RKO (cell line): ENCODE measurements at regions not wholly inside any gene's neighbourhood (a gene's known extent, or its start where the extent isn't known, plus 50 kb on each side); places are given as distances from the start of the nearest gene placed in this dataset.
"Not testable (repeated sequence)": the region's sequence is repeated elsewhere in the genome, so short reads cannot be mapped to it uniquely, and the experiment has no call there.

ENCODE experiments used
- DNase-seq: peaks from one replicate; pipeline ENCODE4 v3.0.0-alpha.2; 2016; ENCODE audit warnings: low spot score

- DNase-seq = no peak
Measured at GRCh38 chr10:45564303-45564959, 108.1 kb downstream of the ZFAND4 start.

GRCh38 chr10:45561952-45562351 is 110.6 kb downstream of the ZFAND4 start:
- DNase-seq = peak; percentile 16

- DNase-seq = no peak
Measured at GRCh38 chr10:45560262-45560661, 112.3 kb downstream of the ZFAND4 start.

GRCh38 chr10:45558425-45558824 is 114.1 kb downstream of the ZFAND4 start:
- no peak for DNase-seq

- DNase-seq = no peak
Measured at GRCh38 chr10:45557275-45557905, 115.2 kb downstream of the ZFAND4 start.

GRCh38 chr10:45555795-45556194 is 116.8 kb downstream of the ZFAND4 start:
- DNase-seq = no peak

GRCh38 chr10:45555332-45555731 is 117.2 kb downstream of the ZFAND4 start:
- not testable (repeated sequence) for DNase-seq

GRCh38 chr10:45553613-45554012 is 119.0 kb downstream of the ZFAND4 start:
- no peak for DNase-seq

- DNase-seq = no peak
Measured at GRCh38 chr10:45553155-45553554, 119.4 kb downstream of the ZFAND4 start.

- DNase-seq = no peak
Measured at GRCh38 chr10:45552476-45552875, 120.1 kb downstream of the ZFAND4 start.

- DNase-seq = no peak
Measured at GRCh38 chr10:45550903-45551786, 121.4 kb downstream of the ZFAND4 start.

GRCh38 chr10:45548068-45548467 is 124.5 kb downstream of the ZFAND4 start:
- DNase-seq = no peak

GRCh38 chr10:45547207-45547606 is 125.4 kb downstream of the ZFAND4 start:
- no peak for DNase-seq

GRCh38 chr10:45545150-45545549 is 127.4 kb downstream of the ZFAND4 start:
- DNase-seq = no peak

- DNase-seq = no peak
Measured at GRCh38 chr10:45544191-45544590, 128.4 kb downstream of the ZFAND4 start.

- DNase-seq = not testable (repeated sequence)
Measured at GRCh38 chr10:45541032-45541431, 131.5 kb downstream of the ZFAND4 start.

- DNase-seq = not testable (repeated sequence)
Measured at GRCh38 chr10:45540589-45540988, 132.0 kb downstream of the ZFAND4 start.

- not testable (repeated sequence) for DNase-seq
Measured at GRCh38 chr10:45539569-45539968, 133.0 kb downstream of the ZFAND4 start.

GRCh38 chr10:45534572-45534971 is 138.0 kb downstream of the ZFAND4 start:
- DNase-seq = no peak

- DNase-seq = no peak
Measured at GRCh38 chr10:45532480-45532879, 140.1 kb downstream of the ZFAND4 start.

GRCh38 chr10:45526309-45526905 is 146.2 kb downstream of the ZFAND4 start:
- DNase-seq = no peak

- DNase-seq = no peak
Measured at GRCh38 chr10:45520476-45520875, 146.5 kb downstream of the ALOX5 start.
